GM18519 (cell line): ENCODE measurements at regions not wholly inside any gene's neighbourhood (a gene's known extent, or its start where the extent isn't known, plus 50 kb on each side); places are given as distances from the start of the nearest gene placed in this dataset.
"Not testable (repeated sequence)": the region's sequence is repeated elsewhere in the genome, so short reads cannot be mapped to it uniquely, and the experiment has no call there.

Source experiments
- ATAC-seq: cut with Tn5 transposase; IDR thresholded peaks from one replicate; pipeline ENCODE4 v1.9.1; 2021; ENCODE audit warnings: mild to moderate bottlenecking, moderate library complexity; ENCODE audit not compliant: unreplicated experiment, low FRiP score

- ATAC-seq, result not testable (repeated sequence)
Observed at GRCh38 chr4:27075603-27076002, 215.0 kb downstream of the STIM2 start.

- no peak for ATAC-seq
Observed at GRCh38 chr4:27078934-27079455, 218.4 kb downstream of the STIM2 start.

- ATAC-seq, result no peak
Observed at GRCh38 chr4:27081675-27082586, 221.3 kb downstream of the STIM2 start.

- ATAC-seq, result no peak
Observed at GRCh38 chr4:27082776-27083175, 222.1 kb downstream of the STIM2 start.

- no peak for ATAC-seq
Observed at GRCh38 chr4:27084685-27085361, 224.2 kb downstream of the STIM2 start.

- no peak for ATAC-seq
Observed at GRCh38 chr4:27085396-27085795, 224.8 kb downstream of the STIM2 start.

- ATAC-seq, result no peak
Observed at GRCh38 chr4:27087306-27088045, 226.8 kb downstream of the STIM2 start.

GRCh38 chr4:27088491-27088890 is 227.8 kb downstream of the STIM2 start:
- ATAC-seq, result no peak

- no peak for ATAC-seq
Observed at GRCh38 chr4:27089186-27089585, 228.5 kb downstream of the STIM2 start.

GRCh38 chr4:27090406-27090805 is 229.8 kb downstream of the STIM2 start:
- ATAC-seq, result no peak

- ATAC-seq, result no peak
Observed at GRCh38 chr4:27094224-27094623, 233.6 kb downstream of the STIM2 start.

- no peak for ATAC-seq
Observed at GRCh38 chr4:27094783-27095182, 234.1 kb downstream of the STIM2 start.

- ATAC-seq, result no peak
Observed at GRCh38 chr4:27096142-27096824, 235.6 kb downstream of the STIM2 start.

- ATAC-seq, result no peak
Observed at GRCh38 chr4:27098034-27098433, 237.4 kb downstream of the STIM2 start.

- ATAC-seq, result no peak
Observed at GRCh38 chr4:27100713-27101112, 240.1 kb downstream of the STIM2 start.

- ATAC-seq, result no peak
Observed at GRCh38 chr4:27101126-27101525, 240.5 kb downstream of the STIM2 start.

- no peak for ATAC-seq
Observed at GRCh38 chr4:27101561-27101960, 240.9 kb downstream of the STIM2 start.

- ATAC-seq, result no peak
Observed at GRCh38 chr4:27111627-27112026, 251.0 kb downstream of the STIM2 start.

GRCh38 chr4:27112587-27112986 is 251.9 kb downstream of the STIM2 start:
- no peak for ATAC-seq

GRCh38 chr4:27115221-27115620 is 254.6 kb downstream of the STIM2 start:
- ATAC-seq, result no peak
